Astrocyte of the spinal cord (primary cell): ENCODE measurements at regions not wholly inside any gene's neighbourhood (a gene's known extent, or its start where the extent isn't known, plus 50 kb on each side); places are given as distances from the start of the nearest gene placed in this dataset.
"Not testable (repeated sequence)": the region's sequence is repeated elsewhere in the genome, so short reads cannot be mapped to it uniquely, and the experiment has no call there.

Experiments
- DNase-seq: peaks from one replicate; pipeline ENCODE4 v3.0.0; 2011; ENCODE audit warnings: low read depth, low spot score
- H3K4me3 ChIP-seq: 2 replicates; pipeline ENCODE4 v1.5.1; 2011; ENCODE audit warnings: low read depth, mild to moderate bottlenecking, low read length, moderate library complexity
- in situ Hi-C: cut with HindIII; loops from 2 replicates; pipeline ENCODE4 v1.10.0; 2017; ENCODE audit warnings: low sequenced_read_pairs
- TF ChIP-seq, protein P1 (sequence below): IDR thresholded peaks from 2 replicates; pipeline ENCODE4 v1.5.1; 2012; ENCODE audit warnings: low read depth, mild to moderate bottlenecking, low read length, inconsistent platforms

DNA sequence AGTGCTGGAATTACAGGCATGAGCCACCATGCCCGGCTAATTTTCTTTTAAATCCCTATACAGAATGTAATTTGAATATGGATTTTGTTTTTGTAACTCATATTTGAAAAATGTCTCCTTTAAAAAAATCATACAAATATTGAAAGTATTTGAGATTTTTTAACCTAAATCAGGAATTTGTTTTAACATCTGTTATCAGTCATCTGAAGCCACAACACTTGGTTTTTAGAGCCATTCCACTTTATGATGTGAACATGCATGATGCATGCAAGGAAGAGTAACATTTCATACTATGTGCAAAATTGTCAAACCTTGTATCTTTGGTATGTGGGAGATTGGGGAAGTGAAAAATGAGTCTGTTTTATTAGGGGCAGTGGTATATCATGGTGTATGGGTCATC is 124.5 kb upstream of the AHI1 start:
- in situ Hi-C loops = no loop called here
- TF ChIP-seq, protein P1, sequence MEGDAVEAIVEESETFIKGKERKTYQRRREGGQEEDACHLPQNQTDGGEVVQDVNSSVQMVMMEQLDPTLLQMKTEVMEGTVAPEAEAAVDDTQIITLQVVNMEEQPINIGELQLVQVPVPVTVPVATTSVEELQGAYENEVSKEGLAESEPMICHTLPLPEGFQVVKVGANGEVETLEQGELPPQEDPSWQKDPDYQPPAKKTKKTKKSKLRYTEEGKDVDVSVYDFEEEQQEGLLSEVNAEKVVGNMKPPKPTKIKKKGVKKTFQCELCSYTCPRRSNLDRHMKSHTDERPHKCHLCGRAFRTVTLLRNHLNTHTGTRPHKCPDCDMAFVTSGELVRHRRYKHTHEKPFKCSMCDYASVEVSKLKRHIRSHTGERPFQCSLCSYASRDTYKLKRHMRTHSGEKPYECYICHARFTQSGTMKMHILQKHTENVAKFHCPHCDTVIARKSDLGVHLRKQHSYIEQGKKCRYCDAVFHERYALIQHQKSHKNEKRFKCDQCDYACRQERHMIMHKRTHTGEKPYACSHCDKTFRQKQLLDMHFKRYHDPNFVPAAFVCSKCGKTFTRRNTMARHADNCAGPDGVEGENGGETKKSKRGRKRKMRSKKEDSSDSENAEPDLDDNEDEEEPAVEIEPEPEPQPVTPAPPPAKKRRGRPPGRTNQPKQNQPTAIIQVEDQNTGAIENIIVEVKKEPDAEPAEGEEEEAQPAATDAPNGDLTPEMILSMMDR = no peak
- H3K4me3 ChIP-seq = no peak overlapping the region
- no peak for DNase-seq

DNA sequence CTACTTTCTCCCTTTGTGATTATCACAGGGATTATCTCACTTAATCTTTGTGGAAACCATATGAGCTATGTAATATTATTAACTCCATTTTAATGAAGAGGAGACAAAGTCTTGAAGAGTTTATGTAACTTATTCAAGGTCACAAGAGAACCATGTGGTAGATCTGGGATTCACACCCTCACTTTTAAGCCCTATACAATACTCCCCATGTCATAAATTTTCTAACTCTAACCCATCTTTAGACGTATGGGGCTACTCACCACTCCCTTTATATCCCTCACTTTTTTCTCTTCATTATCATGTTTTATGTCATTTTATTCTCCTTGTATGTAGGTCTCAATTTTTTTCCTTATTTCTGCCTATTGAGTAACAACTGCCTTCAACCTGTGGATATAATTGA is 126.4 kb upstream of the AHI1 start:
- DNase-seq = no peak
- in situ Hi-C loops = no loop called here

DNA sequence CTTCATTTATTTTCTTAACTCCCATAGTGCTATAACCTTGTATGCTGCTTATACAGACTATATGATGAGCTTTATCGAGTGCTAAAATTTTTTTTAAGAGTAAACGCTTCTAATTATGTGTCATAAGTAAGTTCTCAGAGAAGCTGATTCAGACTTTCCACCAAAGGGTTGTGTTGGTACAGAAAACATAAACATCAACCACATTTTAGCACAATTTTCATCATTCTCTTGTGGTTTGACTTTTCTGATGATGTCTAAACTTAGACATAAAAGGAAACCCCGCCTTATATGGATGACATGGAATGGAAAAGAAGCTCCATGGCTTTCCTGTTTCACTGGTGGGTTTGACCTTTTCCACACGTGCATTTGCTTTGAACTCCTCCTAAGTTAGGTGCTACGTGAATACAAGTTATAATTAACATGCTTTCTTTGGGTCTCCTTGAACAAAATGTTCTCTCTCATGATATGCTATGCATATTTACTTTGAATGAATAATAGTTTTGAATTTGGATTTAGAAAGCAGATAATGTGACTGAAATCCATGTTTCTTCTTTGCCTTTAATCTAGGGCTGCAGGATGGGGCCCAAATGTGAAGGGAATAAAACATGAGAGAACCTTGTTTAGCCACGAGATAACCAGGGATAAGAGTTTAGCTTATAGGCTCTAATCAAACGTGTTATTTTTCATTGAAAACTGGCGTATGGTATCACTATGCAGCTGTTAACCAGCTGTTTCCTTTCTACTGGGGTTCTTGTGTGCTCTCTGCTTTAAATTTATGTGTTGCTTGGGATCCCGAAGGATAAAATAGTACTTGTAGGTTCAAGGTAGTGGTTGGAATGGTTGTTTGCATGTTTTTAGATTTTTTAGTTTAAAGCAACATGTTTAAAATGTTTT is 127.1 kb upstream of the AHI1 start:
- DNase-seq = peak; percentile 56

More for the DNA sequence above, 126.4 kb upstream of the AHI1 start:
- TF ChIP-seq, protein P1 = no peak
- H3K4me3 ChIP-seq = no peak overlapping the region

GRCh38 chr6:135626001-135626400 is 128.5 kb upstream of the AHI1 start:
- DNase-seq, H3K4me3 ChIP-seq, in situ Hi-C loops: not testable (repeated sequence)

More for the DNA sequence above, 127.1 kb upstream of the AHI1 start:
- in situ Hi-C loops = no loop called here
- H3K4me3 ChIP-seq = no peak overlapping the region
- TF ChIP-seq, protein P1 = no peak

GRCh38 chr6:135627092-135627715 is 129.7 kb upstream of the AHI1 start:
- no peak for DNase-seq
- in situ Hi-C loops = no loop called here
- no peak overlapping the region for H3K4me3 ChIP-seq
- TF ChIP-seq, protein P1 = no peak

DNA sequence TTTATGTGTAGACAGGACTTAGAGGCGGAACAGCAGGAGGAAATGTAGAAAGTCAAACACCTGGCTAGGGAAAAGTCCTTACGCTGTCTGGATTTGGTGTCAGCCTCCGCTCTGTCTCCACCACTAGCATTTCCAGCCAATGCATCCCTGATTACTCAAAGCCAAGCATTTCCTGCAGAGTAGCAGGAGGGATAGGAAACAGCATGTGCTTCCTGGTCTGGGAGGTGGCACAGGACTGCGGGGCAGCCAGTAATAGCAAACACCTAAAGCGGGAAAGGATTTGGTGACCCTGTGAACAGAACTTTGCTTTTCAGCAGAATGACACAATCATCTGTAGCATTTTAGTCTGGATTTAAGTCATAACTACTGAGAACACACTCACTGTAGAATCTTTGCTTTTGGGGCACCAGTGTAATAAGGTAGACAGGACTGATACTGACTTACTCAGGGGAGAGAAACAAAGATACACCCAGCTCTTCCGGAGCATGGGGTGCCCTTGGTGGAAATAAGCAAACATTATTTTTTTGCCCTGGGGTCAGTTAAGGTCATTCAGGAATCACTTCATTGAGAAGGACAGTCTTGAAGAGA is 133.3 kb upstream of the AHI1 start:
- DNase-seq = peak; percentile 16
- in situ Hi-C loops = no loop called here
- TF ChIP-seq, protein P1 = no peak
- H3K4me3 ChIP-seq = no peak overlapping the region

DNA sequence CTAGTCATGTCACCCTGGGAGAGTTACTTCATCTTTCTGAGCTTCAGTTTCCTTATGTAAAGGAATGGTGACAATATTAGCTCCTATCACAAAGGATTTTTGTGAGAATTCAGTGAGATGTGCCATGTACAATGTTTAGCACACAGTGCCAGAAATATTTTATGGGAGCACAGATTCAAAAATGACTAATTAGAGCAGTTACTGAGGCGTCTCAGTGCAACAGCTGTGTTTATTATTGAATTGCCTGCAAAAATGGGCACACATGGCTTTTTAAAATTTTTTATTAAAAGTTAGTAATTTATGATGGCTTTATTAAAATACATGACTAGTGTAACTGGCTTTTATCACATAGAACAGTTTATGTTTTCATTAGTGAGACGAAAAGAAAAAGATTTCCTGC is 134.3 kb upstream of the AHI1 start:
- in situ Hi-C loops = no loop called here
- TF ChIP-seq, protein P1 = no peak
- no peak for DNase-seq
- H3K4me3 ChIP-seq = no peak overlapping the region
